ENCODE measurements at regions not wholly inside any gene's neighbourhood (a gene's known extent, or its start where the extent isn't known, plus 50 kb on each side); places are given as distances from the start of the nearest gene placed in this dataset.

GRCh38 chr6:44630125-44631028 lies 242.9 kb downstream of the CDC5L start:
- intact Hi-C loops (cut with DNase I), result no loop called here
- H3K4me1 ChIP-seq, result no peaks in the 10 kb centered on the region
- no peak overlapping the region for H3K27ac ChIP-seq
- no peaks in the 10 kb centered on the region for H3K27me3 ChIP-seq
- no peak overlapping the region for H3K4me3 ChIP-seq
- no peak for DNase-seq (ENCODE audit: extremely low spot score in 2 of 2)
- TF ChIP-seq POLR2A (IDR thresholded peaks at IDR 0.05) (no peak), POLR2AphosphoS5 (IDR thresholded peaks at IDR 0.05; ENCODE audit: insufficient read depth in 1 of 2, low read depth in 1 of 2) (no peak), CTCF (IDR thresholded peaks at IDR 0.05) (no peak)
- no peaks in the 10 kb centered on the region for H3K9me3 ChIP-seq
- H3K36me3 ChIP-seq, result no peaks in the 10 kb centered on the region

GRCh38 chr6:44631968-44632367 lies 244.5 kb downstream of the CDC5L start:
- no peak for TF ChIP-seq POLR2A (IDR thresholded peaks at IDR 0.05)
- no peak for TF ChIP-seq POLR2AphosphoS5 (IDR thresholded peaks at IDR 0.05; ENCODE audit: insufficient read depth in 1 of 2, low read depth in 1 of 2)
- TF ChIP-seq CTCF (IDR thresholded peaks at IDR 0.05), result no peak
- no peak for DNase-seq (ENCODE audit: extremely low spot score in 2 of 2)
- Histone ChIP-seq H3K4me1 (no peaks in the 10 kb centered on the region), H3K27ac (no peak overlapping the region), H3K9me3 (no peaks in the 10 kb centered on the region), H3K4me3 (no peak overlapping the region), H3K36me3 (no peaks in the 10 kb centered on the region), H3K27me3 (no peaks in the 10 kb centered on the region)
- intact Hi-C loops (cut with DNase I), result no loop called here

- no peaks in the 10 kb centered on the region for H3K36me3 ChIP-seq
- H3K27me3 ChIP-seq, result no peaks in the 10 kb centered on the region
- no peak for DNase-seq (ENCODE audit: extremely low spot score in 2 of 2)
- H3K27ac ChIP-seq, result no peak overlapping the region
- no peak overlapping the region for H3K4me3 ChIP-seq
- intact Hi-C loops (cut with DNase I), result no loop called here
- TF ChIP-seq POLR2A (IDR thresholded peaks at IDR 0.05), result no peak
- no peak for TF ChIP-seq POLR2AphosphoS5 (IDR thresholded peaks at IDR 0.05; ENCODE audit: insufficient read depth in 1 of 2, low read depth in 1 of 2)
- no peak for TF ChIP-seq CTCF (IDR thresholded peaks at IDR 0.05)
- H3K9me3 ChIP-seq, result no peaks in the 10 kb centered on the region
- no peaks in the 10 kb centered on the region for H3K4me1 ChIP-seq
Observed at GRCh38 chr6:44634321-44634720, 246.8 kb downstream of the CDC5L start.

- H3K9me3 ChIP-seq, result no peaks in the 10 kb centered on the region
- no peak for DNase-seq (ENCODE audit: extremely low spot score in 2 of 2)
- H3K4me3 ChIP-seq, result no peak overlapping the region
- no peak overlapping the region for H3K27ac ChIP-seq
- no peaks in the 10 kb centered on the region for H3K27me3 ChIP-seq
- TF ChIP-seq CTCF (IDR thresholded peaks at IDR 0.05) (no peak), POLR2A (IDR thresholded peaks at IDR 0.05) (no peak), POLR2AphosphoS5 (IDR thresholded peaks at IDR 0.05; ENCODE audit: insufficient read depth in 1 of 2, low read depth in 1 of 2) (no peak)
- no peaks in the 10 kb centered on the region for H3K36me3 ChIP-seq
- no peaks in the 10 kb centered on the region for H3K4me1 ChIP-seq
- intact Hi-C loops (cut with DNase I), result no loop called here
Observed at GRCh38 chr6:44635486-44635885, 248.0 kb downstream of the CDC5L start.

- Histone ChIP-seq H3K27me3 (no peaks in the 10 kb centered on the region), H3K27ac (no peak overlapping the region), H3K9me3 (no peaks in the 10 kb centered on the region), H3K36me3 (no peaks in the 10 kb centered on the region), H3K4me3 (no peak overlapping the region), H3K4me1 (no peaks in the 10 kb centered on the region)
- intact Hi-C loops (cut with DNase I), result no loop called here
- TF ChIP-seq POLR2A (IDR thresholded peaks at IDR 0.05), result no peak
- TF ChIP-seq CTCF (IDR thresholded peaks at IDR 0.05), result no peak
- TF ChIP-seq POLR2AphosphoS5 (IDR thresholded peaks at IDR 0.05; ENCODE audit: insufficient read depth in 1 of 2, low read depth in 1 of 2), result no peak
- DNase-seq (ENCODE audit: extremely low spot score in 2 of 2), result no peak
Observed at GRCh38 chr6:44636561-44637248, 249.2 kb downstream of the CDC5L start.

Data from vagina (tissue), 2 donors.